CD1c-positive myeloid dendritic cell (primary cell): ENCODE measurements at regions not wholly inside any gene's neighbourhood (a gene's known extent, or its start where the extent isn't known, plus 50 kb on each side); places are given as distances from the start of the nearest gene placed in this dataset.
"Not testable (repeated sequence)": the region's sequence is repeated elsewhere in the genome, so short reads cannot be mapped to it uniquely, and the experiment has no call there.

Experiments
- DNase-seq: peaks from one replicate; pipeline ENCODE4 v3.0.0-alpha.2; 2016; ENCODE audit errors: extremely low spot score

DNA sequence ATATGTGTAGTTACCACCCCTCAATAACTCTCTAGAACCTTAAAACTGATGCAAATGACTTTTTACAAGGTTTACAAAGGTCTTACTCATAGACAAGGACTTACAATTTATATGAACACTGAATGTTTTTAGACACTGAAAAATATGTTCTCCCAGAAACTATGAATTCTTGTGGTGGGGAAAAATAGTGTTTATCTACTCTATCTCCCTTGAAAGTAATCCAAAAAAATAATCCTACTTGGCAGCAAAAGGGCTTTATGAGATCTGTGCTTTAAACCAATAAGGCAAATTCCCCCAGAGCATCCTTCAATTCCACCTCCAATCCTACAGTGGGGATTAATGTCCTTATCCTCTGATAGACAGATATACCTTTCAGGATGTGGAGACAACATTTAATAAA lies 1984.1 kb upstream of the RAG2 start:
- no peak for DNase-seq

DNA sequence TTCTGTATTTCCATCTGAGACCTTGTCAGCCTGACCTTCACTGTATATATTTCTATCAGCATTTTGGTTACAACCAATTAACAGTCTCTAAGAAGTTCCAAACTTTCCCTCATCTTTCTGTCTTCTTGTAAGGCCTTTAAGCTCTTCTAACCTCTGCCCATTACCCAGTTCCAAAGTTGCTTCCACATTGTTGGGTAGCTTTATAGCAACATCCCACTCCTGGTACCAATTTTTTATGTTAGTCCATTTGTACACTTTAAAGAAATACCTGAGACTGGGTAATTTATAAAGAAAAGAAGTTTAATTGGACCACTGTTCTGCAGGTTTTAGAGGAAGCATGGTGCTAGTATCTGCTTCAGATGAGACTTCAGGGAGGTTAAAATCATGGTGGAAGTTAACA lies 1979.7 kb upstream of the RAG2 start:
- no peak for DNase-seq

DNA sequence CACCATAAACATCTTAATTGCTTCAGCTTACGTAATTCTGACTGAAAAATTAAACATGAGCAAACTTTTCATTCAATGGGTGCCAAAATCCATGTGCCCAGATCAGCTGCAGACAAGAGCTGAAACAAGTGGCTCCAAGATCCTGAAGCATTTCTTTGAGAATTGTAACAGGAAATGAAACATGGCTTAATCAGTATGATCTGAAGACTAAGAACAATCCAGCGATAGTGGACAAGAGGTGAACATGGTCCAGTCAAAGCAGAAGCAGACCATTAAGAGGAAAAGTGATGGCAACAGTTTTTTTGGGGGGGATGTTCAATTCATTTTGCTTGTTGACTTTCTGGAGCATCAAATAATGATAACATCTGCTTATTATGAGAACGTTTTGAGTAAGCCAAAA lies 1964.5 kb upstream of the RAG2 start:
- no peak for DNase-seq

DNA sequence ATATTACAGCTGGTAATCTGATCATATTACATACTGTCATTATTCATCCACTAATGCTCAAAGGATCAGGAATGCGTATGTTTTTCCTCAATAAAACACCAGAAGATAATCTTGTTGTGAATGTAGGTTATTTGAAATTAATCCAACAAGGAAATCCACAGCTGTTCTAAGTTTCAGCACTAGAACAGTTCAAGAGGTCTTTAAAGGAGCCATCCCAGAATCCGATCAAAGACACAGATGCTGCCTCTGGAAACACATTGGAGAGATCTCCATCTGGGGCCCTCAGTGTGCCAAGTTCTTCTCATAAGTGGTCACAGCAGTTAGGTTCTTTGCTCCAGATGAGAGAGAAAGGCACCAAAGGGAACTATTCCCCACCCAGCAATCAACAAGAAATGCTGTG lies 1955.1 kb upstream of the RAG2 start:
- DNase-seq = no peak

GRCh38 chr11:38547462-38547861 lies 1949.4 kb upstream of the RAG2 start:
- no peak for DNase-seq

GRCh38 chr11:38543986-38544385 lies 1946.0 kb upstream of the RAG2 start:
- no peak for DNase-seq

GRCh38 chr11:38543311-38543710 lies 1945.3 kb upstream of the RAG2 start:
- no peak for DNase-seq

DNA sequence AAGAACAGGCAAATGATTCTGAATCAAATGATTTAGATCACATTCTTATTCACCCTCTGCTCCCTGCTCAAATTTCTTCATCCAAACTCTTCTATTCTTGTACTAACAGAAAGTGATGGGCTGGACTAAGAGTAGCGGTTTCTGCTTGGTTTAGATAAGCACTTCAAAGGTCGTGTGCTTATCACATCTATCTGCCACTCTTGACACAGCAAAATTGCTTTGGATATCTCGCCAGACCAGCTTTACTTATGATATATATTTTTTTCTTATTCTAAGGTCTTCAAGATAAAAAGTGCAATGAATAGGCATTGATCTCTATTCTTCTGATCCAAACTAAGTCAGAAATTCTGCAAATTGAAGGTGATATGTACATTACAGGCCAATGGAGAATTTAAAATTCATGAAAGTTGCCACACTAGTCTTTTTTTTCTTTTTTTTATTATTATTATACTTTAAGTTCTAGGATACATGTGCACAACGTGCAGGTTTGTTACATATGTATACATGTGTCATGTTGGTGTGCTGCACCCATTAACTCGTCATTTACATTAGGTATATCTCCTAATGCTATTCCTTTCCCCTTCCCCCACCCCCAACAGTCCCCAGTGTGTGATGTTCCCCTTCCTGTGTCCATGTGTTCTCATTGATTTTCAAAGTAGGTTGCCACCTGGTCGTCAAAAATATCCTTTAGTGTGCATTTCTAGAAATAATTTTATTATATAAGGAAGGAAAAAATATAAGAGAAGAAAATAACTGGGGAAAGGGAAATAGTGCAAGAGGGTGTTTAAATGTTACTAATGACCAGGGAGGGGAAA lies 1941.0 kb upstream of the RAG2 start:
- DNase-seq = no peak

- no peak for DNase-seq
Measured at GRCh38 chr11:38530226-38530625, 1932.2 kb upstream of the RAG2 start.

DNA sequence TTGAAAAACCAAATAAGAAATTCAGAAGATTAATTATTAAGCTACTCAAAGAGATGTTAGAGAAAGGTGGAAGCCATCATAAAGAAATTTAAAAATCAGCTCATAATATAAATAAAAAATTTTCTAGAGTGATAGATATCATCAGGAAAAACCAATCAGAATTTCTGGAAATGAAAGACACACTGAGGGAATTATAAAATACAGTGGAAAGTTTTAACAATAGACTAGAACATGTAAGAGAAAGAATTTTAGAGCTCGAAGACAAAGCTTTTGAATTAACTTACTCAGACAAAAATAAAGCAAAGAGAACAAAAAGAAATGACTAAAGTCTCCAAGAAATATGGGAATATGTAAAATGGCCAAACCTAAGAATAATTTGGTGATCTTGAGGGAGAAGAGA lies 1926.9 kb upstream of the RAG2 start:
- no peak for DNase-seq

GRCh38 chr11:38517991-38518390 lies 1920.0 kb upstream of the RAG2 start:
- DNase-seq = no peak

GRCh38 chr11:38512830-38513229 lies 1914.8 kb upstream of the RAG2 start:
- DNase-seq = not testable (repeated sequence)

DNA sequence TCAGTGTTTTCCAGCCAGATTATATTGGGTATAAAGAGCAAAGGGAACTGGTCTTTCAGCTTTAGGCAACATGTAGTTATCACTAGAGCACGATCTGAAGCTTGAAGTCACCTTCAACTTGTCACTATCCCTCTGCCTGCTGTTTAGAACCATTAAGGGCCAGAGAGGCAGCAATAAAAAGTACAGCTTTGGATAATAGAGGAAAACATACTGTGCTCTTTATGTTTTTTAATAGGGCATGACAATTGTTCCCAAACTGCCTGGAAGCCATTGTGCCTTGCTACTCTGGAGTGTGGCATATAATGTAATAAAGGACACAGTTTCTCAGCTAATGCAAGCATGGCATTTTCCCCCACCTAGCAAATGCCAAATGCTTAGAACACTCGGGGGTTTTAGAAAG lies 1912.0 kb upstream of the RAG2 start:
- no peak for DNase-seq

- DNase-seq = no peak
Measured at GRCh38 chr11:38503876-38504275, 1905.8 kb upstream of the RAG2 start.

GRCh38 chr11:38498721-38499120 lies 1900.7 kb upstream of the RAG2 start:
- DNase-seq = no peak

GRCh38 chr11:38491986-38492385 lies 1894.0 kb upstream of the RAG2 start:
- no peak for DNase-seq

GRCh38 chr11:38481391-38481790 lies 1883.4 kb upstream of the RAG2 start:
- DNase-seq = no peak

GRCh38 chr11:38476808-38477575 lies 1879.0 kb upstream of the RAG2 start:
- no peak for DNase-seq

DNA sequence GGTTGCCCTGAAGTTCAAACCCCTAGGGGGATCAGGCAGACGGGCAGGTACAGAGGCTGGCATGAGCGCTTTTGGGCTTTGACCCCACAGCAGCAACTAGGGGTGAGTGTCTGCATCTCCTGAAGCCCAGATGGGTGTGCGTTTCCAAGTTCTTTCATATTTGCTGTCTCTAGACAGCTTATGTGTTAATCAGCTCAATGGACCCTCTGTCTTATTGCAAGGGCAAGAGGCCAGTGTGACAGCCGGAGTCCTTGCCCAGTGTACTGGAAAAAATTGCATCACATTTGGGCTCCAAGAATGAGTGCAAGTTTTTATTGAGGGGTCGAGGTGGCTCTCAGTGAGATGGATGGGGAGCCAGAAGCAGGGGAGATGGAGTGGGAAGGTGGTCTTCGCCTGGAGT lies 1863.7 kb upstream of the RAG2 start:
- DNase-seq = no peak

DNA sequence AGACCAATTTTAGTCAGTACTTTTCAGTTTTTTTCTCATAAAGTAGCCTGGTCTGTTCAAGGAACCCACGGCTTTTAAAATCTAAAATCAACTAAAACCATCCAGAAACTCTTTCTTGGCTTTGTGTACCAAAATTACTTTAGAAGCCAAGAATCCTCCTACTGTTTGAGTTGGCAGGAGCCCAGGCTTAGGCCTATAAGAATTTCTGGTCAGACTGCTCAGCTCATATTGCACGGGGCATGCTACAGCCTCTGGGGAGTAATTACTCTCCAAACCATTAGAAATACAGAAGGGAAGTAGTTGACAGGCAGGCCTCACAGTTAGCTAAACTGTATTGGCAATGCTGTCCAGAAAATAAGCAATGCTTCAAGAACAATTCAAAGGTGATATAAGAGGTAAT lies 1862.9 kb upstream of the RAG2 start:
- DNase-seq = no peak

DNA sequence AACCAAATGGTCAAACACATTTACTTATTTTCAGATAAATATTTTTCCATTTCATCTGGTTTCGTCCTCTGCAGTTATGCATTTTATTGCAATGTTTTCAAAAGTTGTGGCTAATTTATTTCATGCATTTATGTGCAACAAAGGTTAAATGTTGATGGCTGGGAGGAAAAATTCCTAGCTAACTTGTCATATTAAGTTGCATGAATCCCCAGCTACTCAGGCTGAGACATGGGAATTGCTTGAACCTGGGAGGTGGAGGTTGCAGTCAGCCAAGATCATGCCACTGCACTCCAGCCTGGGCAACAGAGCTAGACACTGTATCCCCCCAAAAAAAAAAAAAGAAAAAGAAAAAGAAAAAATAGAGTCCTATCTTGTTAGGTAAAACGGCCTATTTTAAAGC lies 1862.4 kb upstream of the RAG2 start:
- no peak for DNase-seq

DNA sequence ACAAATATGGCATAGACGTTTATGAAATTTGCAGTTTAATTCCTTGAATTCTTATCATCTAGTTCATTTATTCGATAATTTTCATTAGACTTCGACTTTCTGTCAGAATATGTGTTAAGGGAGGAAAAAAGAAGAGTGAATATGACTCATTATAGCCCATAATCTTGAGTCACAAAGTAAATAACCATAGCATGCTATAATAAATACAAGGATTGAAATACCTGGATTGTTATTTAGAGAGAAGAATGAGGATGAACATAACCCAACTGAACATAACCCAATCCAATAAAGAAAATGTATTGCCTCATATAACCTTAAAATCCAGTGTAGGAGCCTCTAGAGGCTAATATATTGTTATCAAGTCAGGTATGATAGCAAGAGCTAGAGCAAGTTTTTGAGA lies 1858.3 kb upstream of the RAG2 start:
- no peak for DNase-seq

GRCh38 chr11:38448284-38448683 lies 1850.2 kb upstream of the RAG2 start:
- DNase-seq = no peak
